Mesothelial cell of epicardium (in vitro differentiated cells): ENCODE measurements at regions not wholly inside any gene's neighbourhood (a gene's known extent, or its start where the extent isn't known, plus 50 kb on each side); places are given as distances from the start of the nearest gene placed in this dataset.

Source experiments
- DNase-seq, 2 experiments: peaks; one replicate each; pipeline ENCODE4 v3.0.0; 2021; ENCODE audit warnings: low spot score in 2 of 2; ENCODE audit not compliant: unreplicated experiment in 2 of 2
- H3K27ac Mint-ChIP-seq: 2 replicates; pipeline ENCODE4 v1.8.0; 2021; ENCODE audit warnings: mixed read lengths
- H3K27me3 Mint-ChIP-seq: 2 replicates; pipeline ENCODE4 v1.8.0; 2021; ENCODE audit warnings: low read depth, mixed read lengths
- H3K36me3 Mint-ChIP-seq: 2 replicates; pipeline ENCODE4 v1.8.0; 2021; ENCODE audit warnings: mixed read lengths
- H3K4me1 Mint-ChIP-seq: 2 replicates; pipeline ENCODE4 v1.8.0; 2021; ENCODE audit warnings: mixed read lengths
- H3K4me3 Mint-ChIP-seq: 2 replicates; pipeline ENCODE4 v1.8.0; 2021; ENCODE audit warnings: mild to moderate bottlenecking, moderate library complexity, mixed read lengths
- H3K9me3 Mint-ChIP-seq: 2 replicates; pipeline ENCODE4 v1.8.0; 2021; ENCODE audit warnings: mixed read lengths
- TF ChIP-seq, protein P1 (sequence below): fragments of 200-600 bp; sonication (generic); IDR thresholded peaks from one replicate; pipeline ENCODE4 v1.5.0; 2021; ENCODE audit warnings: antibody characterized with exemption; ENCODE audit not compliant: unreplicated experiment

DNA sequence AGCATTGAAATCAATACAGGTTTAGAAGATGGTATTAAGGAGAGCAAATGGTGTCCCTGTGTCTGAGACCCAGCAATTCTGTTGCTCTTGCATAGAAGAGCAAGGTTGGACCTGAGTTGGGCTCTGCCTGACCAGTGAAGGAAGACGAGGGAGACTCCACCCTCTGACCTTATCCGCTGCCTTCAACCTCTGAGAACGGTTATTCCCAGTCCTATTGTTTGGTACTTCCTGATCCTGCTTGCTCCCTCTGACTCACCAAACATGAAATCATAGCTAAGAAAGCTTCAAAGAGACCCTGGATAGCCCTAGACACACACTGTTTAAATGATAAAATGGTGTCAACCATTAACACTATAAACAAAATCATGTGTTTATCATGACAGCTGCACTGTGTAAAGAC lies 218.5 kb downstream of the PLK2 start:
- no peak overlapping the region for H3K27ac Mint-ChIP-seq
- no peaks in the 10 kb centered on the region for H3K36me3 Mint-ChIP-seq
- peaks cover 5% of the 10 kb centered on the region for H3K4me1 Mint-ChIP-seq
- TF ChIP-seq, protein P1, sequence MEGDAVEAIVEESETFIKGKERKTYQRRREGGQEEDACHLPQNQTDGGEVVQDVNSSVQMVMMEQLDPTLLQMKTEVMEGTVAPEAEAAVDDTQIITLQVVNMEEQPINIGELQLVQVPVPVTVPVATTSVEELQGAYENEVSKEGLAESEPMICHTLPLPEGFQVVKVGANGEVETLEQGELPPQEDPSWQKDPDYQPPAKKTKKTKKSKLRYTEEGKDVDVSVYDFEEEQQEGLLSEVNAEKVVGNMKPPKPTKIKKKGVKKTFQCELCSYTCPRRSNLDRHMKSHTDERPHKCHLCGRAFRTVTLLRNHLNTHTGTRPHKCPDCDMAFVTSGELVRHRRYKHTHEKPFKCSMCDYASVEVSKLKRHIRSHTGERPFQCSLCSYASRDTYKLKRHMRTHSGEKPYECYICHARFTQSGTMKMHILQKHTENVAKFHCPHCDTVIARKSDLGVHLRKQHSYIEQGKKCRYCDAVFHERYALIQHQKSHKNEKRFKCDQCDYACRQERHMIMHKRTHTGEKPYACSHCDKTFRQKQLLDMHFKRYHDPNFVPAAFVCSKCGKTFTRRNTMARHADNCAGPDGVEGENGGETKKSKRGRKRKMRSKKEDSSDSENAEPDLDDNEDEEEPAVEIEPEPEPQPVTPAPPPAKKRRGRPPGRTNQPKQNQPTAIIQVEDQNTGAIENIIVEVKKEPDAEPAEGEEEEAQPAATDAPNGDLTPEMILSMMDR = no peak
- no peak for DNase-seq
- H3K9me3 Mint-ChIP-seq = peaks cover 5% of the 10 kb centered on the region
- H3K4me3 Mint-ChIP-seq = no peak overlapping the region
- no peaks in the 10 kb centered on the region for H3K27me3 Mint-ChIP-seq

DNA sequence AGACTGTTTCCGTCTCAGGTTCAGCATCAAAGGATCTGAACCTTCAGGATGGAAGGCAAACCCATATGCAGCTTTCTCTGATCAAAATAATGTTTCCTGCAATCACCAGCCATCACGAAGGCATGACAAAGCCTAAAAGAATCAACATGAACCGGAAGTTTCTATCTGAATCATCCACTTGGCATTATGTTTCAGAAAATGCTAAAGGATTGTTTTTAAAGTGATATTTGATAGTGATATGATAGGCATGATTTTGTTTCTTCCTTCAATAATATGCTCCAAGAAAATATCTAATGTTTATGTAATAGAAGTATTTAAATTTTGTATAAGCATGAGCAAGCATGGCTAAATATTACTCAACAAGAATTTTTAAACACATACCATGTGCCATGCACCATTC lies 219.6 kb downstream of the PLK2 start:
- peaks cover 7% of the 10 kb centered on the region for H3K4me1 Mint-ChIP-seq
- no peaks in the 10 kb centered on the region for H3K36me3 Mint-ChIP-seq
- H3K27me3 Mint-ChIP-seq = no peaks in the 10 kb centered on the region
- TF ChIP-seq, protein P1 = no peak
- DNase-seq = no peak
- no peak overlapping the region for H3K4me3 Mint-ChIP-seq
- peaks cover 5% of the 10 kb centered on the region for H3K9me3 Mint-ChIP-seq
- H3K27ac Mint-ChIP-seq = no peak overlapping the region

DNA sequence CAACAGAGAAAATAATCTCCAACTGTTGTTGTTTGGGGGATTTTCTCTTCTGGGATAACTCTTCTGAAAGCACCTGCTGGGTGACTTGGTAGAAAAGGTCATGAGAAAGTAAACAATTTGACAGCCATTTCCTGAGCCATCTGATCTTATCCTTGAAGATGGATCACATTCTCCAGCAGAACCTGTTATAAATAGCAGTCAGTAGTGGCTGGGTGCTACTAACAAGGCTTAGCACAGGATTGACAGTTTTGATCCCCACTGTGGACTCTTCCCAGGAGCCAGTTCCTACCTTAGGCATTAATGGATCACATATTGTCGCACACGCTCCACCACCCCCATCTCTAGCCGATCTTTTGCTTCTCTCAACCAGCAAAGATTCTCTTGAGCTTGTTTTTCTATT lies 220.2 kb downstream of the PLK2 start:
- Mint-ChIP-seq H3K9me3 (peaks cover 5% of the 10 kb centered on the region), H3K36me3 (no peaks in the 10 kb centered on the region), H3K4me1 (peaks cover 10% of the 10 kb centered on the region), H3K27ac (no peak overlapping the region), H3K27me3 (no peaks in the 10 kb centered on the region), H3K4me3 (no peak overlapping the region)
- TF ChIP-seq, protein P1 = no peak
- DNase-seq = no peak

DNA sequence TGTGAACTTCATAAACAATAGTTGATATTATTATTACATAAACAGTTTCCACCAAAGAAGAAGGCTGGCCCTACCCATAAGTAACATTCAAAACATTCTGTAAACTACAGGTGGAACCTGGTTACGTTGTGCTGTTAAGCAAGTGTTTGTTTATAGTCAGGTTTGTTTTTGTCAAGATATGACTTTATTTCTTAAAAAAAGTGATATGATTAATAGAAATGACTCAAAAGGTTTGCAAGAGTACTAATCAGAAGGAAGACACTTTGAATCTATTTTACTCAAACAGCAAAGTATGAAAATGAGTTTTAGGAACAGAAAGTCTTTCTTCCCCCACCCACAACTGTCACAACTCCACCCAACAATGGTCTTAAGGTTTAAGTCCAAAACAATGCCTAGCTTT lies 220.8 kb downstream of the PLK2 start:
- Mint-ChIP-seq H3K4me3 (no peak overlapping the region), H3K4me1 (peaks cover 12% of the 10 kb centered on the region), H3K27me3 (no peaks in the 10 kb centered on the region), H3K36me3 (no peaks in the 10 kb centered on the region), H3K27ac (no peak overlapping the region), H3K9me3 (peaks cover 5% of the 10 kb centered on the region)
- TF ChIP-seq, protein P1 = no peak
- no peak for DNase-seq

- TF ChIP-seq, protein P1 = no peak
- H3K4me1 Mint-ChIP-seq = peaks cover 21% of the 10 kb centered on the region
- H3K9me3 Mint-ChIP-seq = no peaks in the 10 kb centered on the region
- no peak overlapping the region for H3K4me3 Mint-ChIP-seq
- H3K27me3 Mint-ChIP-seq = no peaks in the 10 kb centered on the region
- DNase-seq = no peak
- H3K27ac Mint-ChIP-seq = no peak overlapping the region
- no peaks in the 10 kb centered on the region for H3K36me3 Mint-ChIP-seq
These were observed 223.4 kb downstream of the PLK2 start for GRCh38 chr5:58236498-58236897.

DNA sequence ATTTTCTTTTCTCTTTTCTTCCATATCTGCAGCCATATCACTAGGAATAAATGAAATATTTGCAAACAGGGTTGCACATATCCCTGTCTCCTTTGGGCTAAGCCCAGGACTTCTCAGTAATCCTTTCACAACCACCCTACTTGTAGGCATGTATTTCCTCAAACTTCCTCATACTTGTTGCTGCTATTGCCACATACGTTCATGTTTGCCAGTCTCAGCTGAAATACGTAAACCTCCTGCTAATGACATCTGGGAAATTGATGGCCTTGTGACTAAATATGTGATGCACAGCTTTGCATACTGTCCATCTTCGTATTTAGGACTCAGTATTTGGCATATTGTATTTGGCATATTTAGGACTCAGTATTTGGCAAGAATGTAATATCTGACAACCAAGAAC lies 224.6 kb downstream of the PLK2 start:
- H3K36me3 Mint-ChIP-seq = no peaks in the 10 kb centered on the region
- no peaks in the 10 kb centered on the region for H3K27me3 Mint-ChIP-seq
- DNase-seq = no peak
- H3K27ac Mint-ChIP-seq = peak overlapping the region; percentile 36
- TF ChIP-seq, protein P1 = no peak
- no peak overlapping the region for H3K4me3 Mint-ChIP-seq
- peaks cover 29% of the 10 kb centered on the region for H3K4me1 Mint-ChIP-seq
- H3K9me3 Mint-ChIP-seq = no peaks in the 10 kb centered on the region
